Erythroblast (primary cell): ENCODE measurements at regions not wholly inside any gene's neighbourhood (a gene's known extent, or its start where the extent isn't known, plus 50 kb on each side); places are given as distances from the start of the nearest gene placed in this dataset.

Experiments used
- DNase-seq, 2 experiments: peaks; one replicate each; lab custom pipeline; 2025; lab: John Stamatoyannopoulos, UW
- GATA1 ChIP-seq: IDR thresholded peaks from 2 replicates; pipeline ENCODE4 v1.6.1; 2011; ENCODE audit warnings: low read depth, mild to moderate bottlenecking, control low read depth, low read length, moderate library complexity
- POLR2A ChIP-seq: IDR thresholded peaks from 2 replicates; pipeline ENCODE4 v1.6.1; 2011; ENCODE audit warnings: mild to moderate bottlenecking, low read length

GRCh38 chr5:35303152-35303551 lies 72.9 kb upstream of the PRLR start:
- no peak for TF ChIP-seq GATA1
- no peak for DNase-seq

DNA sequence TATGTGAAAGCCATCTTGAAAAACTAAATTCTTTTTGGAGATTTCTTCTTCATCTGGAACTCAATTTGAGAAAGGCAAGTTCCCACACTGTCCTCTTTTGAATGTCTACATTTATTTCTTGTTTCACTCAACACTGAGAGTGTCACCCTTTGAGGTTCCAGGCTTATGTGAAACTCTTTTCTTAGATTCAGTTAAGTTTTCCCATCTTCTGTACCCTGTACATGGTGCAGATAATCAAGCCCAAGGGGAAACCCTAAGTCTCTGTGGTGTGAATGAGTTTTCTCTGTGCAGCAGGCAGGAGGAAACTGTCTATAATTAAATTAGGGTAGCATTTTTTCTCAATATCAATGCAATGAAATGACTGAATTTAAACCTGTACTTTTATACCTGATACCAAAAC lies 72.3 kb upstream of the PRLR start:
- TF ChIP-seq POLR2A (no peak), GATA1 (no peak)

DNA sequence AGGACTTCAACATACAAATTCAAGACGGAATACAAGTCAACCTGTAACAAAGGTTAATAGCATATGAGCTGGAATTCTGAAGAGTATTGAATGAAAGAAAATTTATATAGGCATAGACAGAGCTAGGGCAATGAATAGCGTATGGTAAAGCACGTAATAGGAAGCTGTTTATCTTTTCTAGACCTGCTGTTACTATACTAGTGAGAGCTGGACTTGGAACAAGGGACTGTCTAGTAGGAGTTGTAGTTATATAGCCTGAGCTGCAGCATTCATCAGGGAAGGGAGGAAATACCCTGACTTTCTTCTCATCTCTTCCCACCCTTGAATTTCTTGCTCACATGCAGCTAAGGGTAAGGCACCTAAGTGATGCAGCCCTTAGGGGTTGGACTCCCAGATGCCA lies 67.5 kb upstream of the PRLR start:
- DNase-seq = no peak
- TF ChIP-seq POLR2A (no peak), GATA1 (no peak)

More for the DNA sequence above, 72.3 kb upstream of the PRLR start:
- DNase-seq = no peak

GRCh38 chr5:35294976-35295375 lies 64.7 kb upstream of the PRLR start:
- TF ChIP-seq POLR2A = no peak
- TF ChIP-seq GATA1 = no peak
- DNase-seq = no peak

DNA sequence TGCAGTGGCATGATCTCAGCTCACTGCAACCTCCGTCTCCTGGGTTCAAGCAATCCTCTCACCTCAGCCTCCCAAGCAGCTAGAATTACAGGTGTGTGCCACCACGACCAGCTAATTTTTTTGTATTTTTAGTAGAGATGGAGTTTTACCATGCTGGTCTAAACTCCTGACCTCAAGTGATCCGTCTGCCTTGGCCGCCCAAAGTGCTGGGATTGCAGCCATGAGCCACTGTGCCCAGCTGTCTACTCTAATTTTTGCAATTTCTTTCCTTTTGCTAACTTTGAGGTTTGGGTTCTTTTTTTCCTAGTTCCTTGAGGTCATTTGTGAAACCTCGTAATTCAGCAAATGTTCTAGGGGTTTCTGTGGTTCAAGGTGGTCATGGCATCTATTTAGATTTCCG lies 63.7 kb upstream of the PRLR start:
- no peak for TF ChIP-seq POLR2A
- no peak for TF ChIP-seq GATA1
- DNase-seq = no peak

GRCh38 chr5:35285435-35285834 lies 55.1 kb upstream of the PRLR start:
- no peak for DNase-seq
- no peak for TF ChIP-seq GATA1
- no peak for TF ChIP-seq POLR2A

DNA sequence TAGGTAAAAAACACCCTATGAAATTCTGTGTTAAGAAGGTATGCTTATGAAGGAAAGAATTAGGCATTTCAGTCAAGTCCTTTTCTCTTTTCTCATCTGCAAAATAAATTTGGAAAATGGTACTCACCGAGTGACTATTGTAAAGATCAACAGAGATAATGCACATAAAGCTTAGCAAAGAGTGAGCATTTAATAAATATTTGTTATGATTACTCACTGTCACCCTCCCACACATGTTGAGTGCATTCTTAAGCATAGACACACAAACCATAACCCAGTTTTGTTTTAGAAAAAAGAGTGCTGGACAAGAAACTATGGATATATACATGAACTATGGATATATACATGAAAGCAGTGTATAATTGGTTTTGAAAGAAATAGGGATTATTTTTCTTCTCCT lies 54.7 kb upstream of the PRLR start:
- TF ChIP-seq POLR2A = no peak
- TF ChIP-seq GATA1 = no peak
- no peak for DNase-seq

- TF ChIP-seq GATA1 = no peak
- TF ChIP-seq POLR2A = no peak
- no peak for DNase-seq
Measured at GRCh38 chr5:35284364-35284763, 54.1 kb upstream of the PRLR start.

GRCh38 chr5:35282810-35283209 lies 52.5 kb upstream of the PRLR start:
- TF ChIP-seq GATA1 (no peak), POLR2A (no peak)
- DNase-seq = no peak

DNA sequence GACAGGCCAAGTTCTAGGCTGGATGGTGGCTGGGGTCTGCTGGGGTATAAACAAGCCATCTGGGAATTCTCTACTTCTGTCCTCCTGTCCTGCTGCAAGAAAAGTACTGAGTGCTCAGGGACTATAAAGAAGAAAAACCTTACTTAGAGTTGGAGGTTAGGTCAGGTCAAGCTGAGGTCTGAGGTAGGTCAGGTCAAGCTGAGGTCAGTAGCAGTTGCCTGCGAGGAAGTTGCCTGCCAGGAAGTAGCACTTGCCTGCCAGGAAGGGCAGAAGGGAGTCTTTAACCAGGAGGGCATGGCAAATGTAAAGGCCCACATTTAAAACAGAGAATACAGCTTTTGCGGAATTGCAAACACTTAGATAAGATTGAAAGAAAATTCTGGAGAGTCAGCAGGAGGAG lies 51.3 kb upstream of the PRLR start:
- DNase-seq = no peak
- TF ChIP-seq POLR2A (no peak), GATA1 (no peak)
